ENCODE measurements at regions not wholly inside any gene's neighbourhood (a gene's known extent, or its start where the extent isn't known, plus 50 kb on each side); places are given as distances from the start of the nearest gene placed in this dataset.

DNA sequence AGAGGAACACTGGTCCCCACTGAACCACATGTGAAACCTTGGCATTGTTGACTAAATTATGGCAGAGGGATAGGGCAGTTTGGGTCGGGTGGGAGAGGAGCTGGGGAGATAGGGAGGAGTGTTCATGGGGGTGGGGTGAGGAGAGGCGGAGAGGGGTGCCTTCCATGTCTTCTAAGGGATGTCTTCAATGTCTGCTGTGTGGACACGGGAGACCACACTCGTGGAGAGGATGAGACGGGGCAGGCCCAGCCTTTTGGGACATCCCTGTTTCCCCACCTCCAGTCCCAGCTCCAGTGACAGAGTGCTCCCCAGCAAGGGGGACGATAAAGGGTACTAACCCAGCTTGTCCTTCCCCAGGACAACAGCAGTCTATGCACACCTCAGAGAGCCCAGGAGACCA lies 146.4 kb upstream of the MAMLD1 start:
- TF ChIP-seq, protein P1, sequence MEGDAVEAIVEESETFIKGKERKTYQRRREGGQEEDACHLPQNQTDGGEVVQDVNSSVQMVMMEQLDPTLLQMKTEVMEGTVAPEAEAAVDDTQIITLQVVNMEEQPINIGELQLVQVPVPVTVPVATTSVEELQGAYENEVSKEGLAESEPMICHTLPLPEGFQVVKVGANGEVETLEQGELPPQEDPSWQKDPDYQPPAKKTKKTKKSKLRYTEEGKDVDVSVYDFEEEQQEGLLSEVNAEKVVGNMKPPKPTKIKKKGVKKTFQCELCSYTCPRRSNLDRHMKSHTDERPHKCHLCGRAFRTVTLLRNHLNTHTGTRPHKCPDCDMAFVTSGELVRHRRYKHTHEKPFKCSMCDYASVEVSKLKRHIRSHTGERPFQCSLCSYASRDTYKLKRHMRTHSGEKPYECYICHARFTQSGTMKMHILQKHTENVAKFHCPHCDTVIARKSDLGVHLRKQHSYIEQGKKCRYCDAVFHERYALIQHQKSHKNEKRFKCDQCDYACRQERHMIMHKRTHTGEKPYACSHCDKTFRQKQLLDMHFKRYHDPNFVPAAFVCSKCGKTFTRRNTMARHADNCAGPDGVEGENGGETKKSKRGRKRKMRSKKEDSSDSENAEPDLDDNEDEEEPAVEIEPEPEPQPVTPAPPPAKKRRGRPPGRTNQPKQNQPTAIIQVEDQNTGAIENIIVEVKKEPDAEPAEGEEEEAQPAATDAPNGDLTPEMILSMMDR (conservative IDR thresholded peaks at IDR 0.05) = no peak
- TF ChIP-seq ZFX (IDR thresholded peaks at IDR 0.05) = no peak
- no peak overlapping the region for H3K27ac ChIP-seq

DNA sequence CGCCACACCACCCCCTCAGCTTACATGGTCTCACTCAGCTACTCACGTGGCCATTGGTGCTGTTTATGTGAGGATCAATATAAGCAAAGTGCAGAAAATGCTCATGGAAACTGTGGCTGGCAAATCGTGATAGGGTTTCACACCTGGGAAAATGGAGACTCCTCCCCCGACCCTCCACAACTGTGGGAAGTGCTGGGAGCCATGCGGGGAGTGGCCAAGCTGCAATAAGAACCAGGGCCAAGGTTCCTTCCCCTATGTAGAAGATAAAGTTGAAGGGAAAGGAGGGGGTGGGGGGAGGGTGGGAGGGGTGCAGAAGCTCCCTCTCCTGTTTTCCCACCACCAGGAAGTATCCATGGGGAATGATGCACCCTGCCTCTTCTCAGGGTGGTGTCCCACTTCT lies 145.5 kb upstream of the MAMLD1 start:
- H3K27ac ChIP-seq = no peak overlapping the region
- no peak for TF ChIP-seq ZFX (IDR thresholded peaks at IDR 0.05)
- TF ChIP-seq, protein P1 (conservative IDR thresholded peaks at IDR 0.05) = no peak

DNA sequence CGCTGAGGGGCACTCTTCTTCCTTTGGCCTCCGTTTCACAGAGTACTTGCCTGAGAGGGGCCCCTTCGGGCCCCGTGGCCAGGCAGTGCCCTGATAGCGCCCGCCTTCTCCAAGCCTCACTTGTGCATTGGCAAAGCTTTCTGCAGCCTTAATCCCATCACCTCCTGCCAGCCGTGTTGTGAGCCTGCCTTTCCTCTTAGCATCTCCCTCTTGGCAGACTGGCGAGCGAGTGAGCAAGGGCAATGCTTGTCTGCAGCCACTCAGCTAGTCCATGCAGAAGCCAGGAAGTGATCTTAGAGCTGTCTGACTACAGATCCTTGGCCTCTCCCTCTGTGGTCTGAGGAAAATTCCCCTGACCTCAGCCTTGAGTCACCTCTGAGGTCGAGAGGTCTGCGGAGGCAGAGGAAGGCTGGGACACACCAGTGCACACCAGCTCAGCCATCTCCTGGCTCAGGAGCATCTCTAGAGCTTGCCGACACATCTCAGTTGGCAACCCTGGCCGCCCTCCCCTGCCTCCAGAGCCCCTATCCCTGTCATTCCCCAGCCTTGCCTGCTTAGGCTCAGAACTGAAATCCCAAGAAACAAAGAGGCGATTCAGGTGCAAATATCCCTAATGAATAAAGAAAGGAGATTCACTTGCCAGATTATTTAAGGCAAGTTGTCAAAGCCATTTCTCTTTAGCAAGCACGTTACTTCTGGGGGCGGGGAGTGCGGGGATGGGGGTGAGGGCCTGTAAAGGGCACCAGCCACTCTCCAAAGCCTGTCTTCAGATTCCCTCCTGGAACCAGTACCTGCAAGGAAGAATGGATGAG lies 143.5 kb upstream of the MAMLD1 start:
- no peak for TF ChIP-seq ZFX (IDR thresholded peaks at IDR 0.05)
- no peak overlapping the region for H3K27ac ChIP-seq

DNA sequence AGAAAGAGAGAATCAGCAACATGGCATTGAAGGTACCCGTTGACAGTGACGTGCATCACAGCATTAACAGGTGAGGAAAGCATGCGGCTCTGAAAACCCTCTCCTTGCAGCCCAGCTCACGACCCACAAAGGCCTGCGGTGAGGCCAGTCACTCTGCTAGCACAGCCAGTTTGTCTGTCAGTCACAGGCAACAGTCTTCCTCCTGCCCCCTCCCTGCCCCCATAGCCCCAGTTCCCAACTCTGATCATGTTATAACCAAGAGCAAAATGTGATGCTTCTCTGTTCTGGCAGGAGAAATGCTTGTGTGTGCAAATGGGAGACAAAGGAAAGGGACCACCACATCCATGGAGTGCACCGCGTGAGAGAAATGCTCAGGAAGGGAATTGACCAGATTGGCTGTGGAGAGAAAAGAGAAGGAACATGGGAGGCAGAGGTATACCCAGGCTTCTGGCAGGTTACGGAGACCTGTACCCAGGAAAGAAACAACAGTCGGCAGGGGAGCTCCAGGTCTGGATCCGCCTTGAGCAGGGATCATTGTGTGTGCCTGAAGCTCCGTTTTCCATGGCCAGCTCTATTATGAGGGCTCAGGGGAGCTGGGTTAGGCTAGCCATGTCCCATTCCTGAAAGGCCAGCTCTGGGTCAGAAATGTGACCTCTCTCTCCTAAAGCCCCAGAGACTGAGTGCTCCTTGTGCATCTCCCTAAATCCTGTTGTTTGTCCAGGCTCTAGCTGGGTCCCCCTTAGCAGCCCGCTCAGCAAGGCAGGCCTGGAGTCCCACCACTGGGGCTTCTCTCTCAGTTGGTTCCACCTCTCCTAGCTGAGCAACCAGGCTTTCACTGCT lies 139.7 kb upstream of the MAMLD1 start:
- TF ChIP-seq, protein P1 (conservative IDR thresholded peaks at IDR 0.05) = no peak
- TF ChIP-seq ZFX (IDR thresholded peaks at IDR 0.05) = no peak

DNA sequence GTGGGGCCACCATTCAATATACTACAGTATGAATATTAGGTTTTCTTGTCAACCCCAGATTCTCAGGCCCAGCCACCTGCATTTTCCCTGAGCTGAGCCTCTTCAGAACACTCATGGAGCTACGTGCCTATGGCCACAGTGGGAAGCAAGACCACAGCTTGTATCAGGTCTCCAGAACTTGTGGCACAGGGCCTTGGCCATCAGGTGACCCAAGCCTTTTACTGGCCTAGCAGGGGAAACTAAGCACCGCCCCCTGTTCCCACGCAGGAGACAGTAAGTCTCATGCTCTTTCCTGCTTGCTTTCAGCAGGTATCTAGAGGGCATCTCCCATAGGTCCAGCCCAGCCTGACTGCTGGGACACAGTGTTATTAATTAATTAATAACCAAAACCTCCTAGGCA lies 138.4 kb upstream of the MAMLD1 start:
- TF ChIP-seq, protein P1 (conservative IDR thresholded peaks at IDR 0.05) = no peak
- no peak for TF ChIP-seq ZFX (IDR thresholded peaks at IDR 0.05)
- no peak overlapping the region for H3K27ac ChIP-seq

More for the DNA sequence above, 139.7 kb upstream of the MAMLD1 start:
- no peak overlapping the region for H3K27ac ChIP-seq

DNA sequence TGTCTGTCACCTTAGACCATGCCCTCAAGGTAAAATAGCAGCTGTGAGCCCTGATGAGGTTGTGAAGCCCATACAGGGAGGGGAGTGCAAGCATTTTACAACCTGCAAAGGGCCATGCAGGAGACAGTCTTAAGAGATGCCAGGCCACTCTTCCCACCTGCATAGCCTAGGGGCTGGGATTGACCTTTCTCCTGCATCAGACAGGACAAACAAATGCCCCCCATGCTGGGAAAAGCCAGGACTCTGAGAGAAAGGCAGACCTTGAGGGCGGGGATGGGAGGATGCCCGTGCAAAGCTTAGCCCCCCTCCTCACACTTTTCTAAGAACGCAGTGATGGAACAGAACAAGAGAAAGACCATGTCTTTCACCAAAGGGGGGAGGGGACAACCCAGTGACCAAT lies 137.9 kb upstream of the MAMLD1 start:
- no peak for TF ChIP-seq ZFX (IDR thresholded peaks at IDR 0.05)
- TF ChIP-seq, protein P1 (conservative IDR thresholded peaks at IDR 0.05) = no peak
- H3K27ac ChIP-seq = no peak overlapping the region

DNA sequence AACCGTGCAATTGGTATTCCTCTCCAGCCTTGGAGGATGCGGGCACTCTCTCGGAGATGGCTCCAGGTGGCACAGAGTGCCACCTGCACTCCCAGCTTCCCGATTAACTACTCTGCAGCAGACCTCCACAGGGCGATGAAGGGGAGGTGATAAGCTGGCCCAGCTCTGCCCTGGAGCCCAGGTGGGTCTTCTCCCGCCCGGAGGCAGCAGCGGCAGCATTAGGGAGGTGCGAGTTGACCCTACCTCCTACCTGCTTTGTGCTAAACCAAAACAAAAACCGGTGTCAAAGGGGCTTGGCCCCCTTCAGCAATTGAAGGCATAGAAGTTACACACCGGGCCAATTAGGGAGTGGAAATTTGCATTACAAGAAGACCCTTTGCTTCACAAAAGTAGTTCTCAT lies 137.4 kb upstream of the MAMLD1 start:
- H3K27ac ChIP-seq = no peak overlapping the region
- no peak for TF ChIP-seq ZFX (IDR thresholded peaks at IDR 0.05)
- TF ChIP-seq, protein P1 (conservative IDR thresholded peaks at IDR 0.05) = no peak

Measured in C4-2B (cell line).